ENCODE measurements at regions not wholly inside any gene's neighbourhood (a gene's known extent, or its start where the extent isn't known, plus 50 kb on each side); places are given as distances from the start of the nearest gene placed in this dataset.

DNA sequence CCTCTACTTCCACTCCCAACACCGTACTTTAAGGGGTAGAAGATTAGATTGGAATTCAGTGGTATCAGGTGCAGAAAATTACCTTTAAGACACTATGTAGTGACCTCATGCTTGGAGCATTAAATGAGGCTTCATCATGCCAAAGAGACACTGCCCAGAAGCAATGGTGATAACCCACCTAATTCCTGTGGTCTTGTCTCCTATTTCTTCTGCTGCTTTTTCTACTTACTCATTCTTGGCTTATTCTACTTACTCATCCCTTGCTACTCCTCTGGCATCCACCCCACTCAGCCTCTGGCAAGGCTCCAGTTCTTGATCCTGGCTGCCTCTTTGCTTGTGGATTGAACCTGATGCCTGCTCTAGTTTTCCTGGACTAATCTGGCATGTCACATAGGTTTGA, 62.3 kb upstream of the ADAMTS3 start:
- TF ChIP-seq POLR2A (IDR thresholded peaks at IDR 0.05) = no peak
- TF ChIP-seq, protein P1, sequence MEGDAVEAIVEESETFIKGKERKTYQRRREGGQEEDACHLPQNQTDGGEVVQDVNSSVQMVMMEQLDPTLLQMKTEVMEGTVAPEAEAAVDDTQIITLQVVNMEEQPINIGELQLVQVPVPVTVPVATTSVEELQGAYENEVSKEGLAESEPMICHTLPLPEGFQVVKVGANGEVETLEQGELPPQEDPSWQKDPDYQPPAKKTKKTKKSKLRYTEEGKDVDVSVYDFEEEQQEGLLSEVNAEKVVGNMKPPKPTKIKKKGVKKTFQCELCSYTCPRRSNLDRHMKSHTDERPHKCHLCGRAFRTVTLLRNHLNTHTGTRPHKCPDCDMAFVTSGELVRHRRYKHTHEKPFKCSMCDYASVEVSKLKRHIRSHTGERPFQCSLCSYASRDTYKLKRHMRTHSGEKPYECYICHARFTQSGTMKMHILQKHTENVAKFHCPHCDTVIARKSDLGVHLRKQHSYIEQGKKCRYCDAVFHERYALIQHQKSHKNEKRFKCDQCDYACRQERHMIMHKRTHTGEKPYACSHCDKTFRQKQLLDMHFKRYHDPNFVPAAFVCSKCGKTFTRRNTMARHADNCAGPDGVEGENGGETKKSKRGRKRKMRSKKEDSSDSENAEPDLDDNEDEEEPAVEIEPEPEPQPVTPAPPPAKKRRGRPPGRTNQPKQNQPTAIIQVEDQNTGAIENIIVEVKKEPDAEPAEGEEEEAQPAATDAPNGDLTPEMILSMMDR (IDR thresholded peaks at IDR 0.05) = no peak

Data from body of pancreas (tissue), 4 donors.